Activated CD4-positive, alpha-beta T cell treated with anti-CD3 and anti-CD28 coated beads, Interleukin-2, Interleukin-4, amounts not matched to agents 100 ng/mL and 50 ng/mL, durations not matched to agents 16 hours and 8 hours (primary cell): ENCODE measurements at regions not wholly inside any gene's neighbourhood (a gene's known extent, or its start where the extent isn't known, plus 50 kb on each side); places are given as distances from the start of the nearest gene placed in this dataset.
"Not testable (repeated sequence)": the region's sequence is repeated elsewhere in the genome, so short reads cannot be mapped to it uniquely, and the experiment has no call there.

Experiments used
- DNase-seq: peaks from one replicate; pipeline ENCODE4 v3.0.0-alpha.2; 2020; ENCODE audit warnings: low spot score

DNA sequence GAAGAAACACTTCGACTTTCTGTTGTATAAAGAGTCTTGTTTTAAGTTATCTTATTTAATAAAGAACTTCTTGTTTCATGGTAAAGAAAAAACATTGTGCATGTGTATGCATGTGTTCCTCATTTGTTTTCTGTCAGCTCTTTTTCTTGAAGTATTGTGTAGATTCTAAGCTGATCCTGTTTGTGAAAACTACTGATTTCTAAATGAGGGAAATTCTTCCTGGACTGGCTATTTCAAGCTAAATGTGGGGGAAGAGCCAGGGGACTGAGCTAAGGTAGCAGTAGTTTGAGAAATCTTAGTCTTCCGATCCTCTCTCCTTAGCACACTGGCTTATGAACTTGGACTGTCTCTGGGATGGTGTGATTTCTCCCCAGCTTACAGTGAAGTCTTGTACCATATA, 56.4 kb upstream of the RBMS1 start:
- DNase-seq = no peak

- DNase-seq = no peak
Measured at GRCh38 chr2:160551259-160551658, 57.7 kb upstream of the RBMS1 start.

- no peak for DNase-seq
Measured at GRCh38 chr2:160555420-160556071, 61.9 kb upstream of the RBMS1 start.

DNA sequence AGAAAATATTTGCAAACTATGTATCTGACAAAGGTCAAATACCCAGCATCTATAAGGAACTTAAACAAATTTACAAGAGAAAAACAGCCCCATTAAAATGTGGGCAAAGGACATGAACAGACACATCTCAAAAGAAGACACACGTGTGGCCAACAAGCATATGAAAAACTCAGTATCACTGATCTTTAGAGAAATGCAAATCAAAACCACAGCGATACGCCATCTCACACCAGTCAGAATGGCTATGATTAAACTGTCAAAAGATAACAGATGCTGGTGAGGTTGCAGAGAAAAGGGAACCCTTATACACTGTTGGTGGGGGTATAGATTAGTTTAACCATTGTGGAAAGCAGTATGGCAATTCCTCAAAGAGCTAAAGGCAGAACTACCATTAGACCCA, 64.3 kb upstream of the RBMS1 start:
- DNase-seq = no peak

GRCh38 chr2:160558531-160558930, 64.9 kb upstream of the RBMS1 start:
- DNase-seq = no peak

- DNase-seq = no peak
Measured at GRCh38 chr2:160561551-160562295, 68.1 kb upstream of the RBMS1 start.

DNA sequence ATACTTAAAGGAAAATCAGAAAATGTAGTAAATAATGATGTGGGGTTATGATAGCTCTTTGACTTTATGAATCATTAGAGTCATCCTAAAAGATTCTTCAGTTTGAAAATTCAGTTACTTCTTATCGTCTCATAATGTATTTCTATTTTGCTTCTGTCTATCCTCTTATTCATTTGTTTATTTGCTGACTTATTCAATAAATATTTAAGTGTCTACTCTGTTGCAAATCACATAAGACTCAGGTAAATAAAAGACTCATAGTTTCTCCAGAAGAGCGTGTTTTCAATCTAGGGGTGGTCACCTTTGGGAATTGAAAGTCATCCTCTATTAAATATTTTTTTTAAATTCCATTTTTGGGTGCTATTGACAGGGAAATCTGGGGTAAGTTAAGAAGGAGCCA, 69.1 kb upstream of the RBMS1 start:
- DNase-seq = no peak

- no peak for DNase-seq
Measured at GRCh38 chr2:160564591-160564990, 71.0 kb upstream of the RBMS1 start.

DNA sequence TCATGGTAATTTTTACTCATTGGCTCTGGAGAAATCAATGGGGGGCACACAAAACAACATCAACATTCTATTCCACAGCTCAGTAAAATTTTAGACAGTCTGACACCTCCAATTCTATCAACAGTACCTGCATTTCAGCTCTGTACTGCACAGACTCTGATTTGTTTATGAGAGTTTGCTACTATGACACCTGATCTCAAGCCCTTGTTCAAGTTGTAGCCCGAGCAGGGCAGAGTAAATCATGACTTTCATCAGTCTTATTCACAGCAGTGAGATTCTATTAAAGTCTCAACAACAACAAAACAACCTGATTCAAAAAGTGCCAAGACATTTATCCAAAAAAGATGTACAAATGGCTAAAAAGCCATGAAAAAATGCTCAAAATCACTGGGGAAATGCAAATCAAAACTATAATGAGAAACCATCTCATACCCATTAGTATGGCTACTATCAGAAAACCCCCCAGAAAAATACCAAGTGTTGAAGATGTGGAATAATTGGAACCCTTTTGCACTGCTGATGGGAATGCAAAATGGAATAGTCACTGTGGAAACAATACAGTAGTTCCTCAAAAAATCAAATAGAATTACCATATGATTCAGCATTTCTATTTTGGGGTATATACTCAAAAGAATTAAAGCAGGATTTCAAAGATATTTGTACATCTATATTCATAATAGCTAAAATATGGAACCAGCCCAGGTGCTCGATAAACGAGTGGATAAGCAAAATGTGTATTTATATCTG, 71.7 kb upstream of the RBMS1 start:
- no peak for DNase-seq

DNA sequence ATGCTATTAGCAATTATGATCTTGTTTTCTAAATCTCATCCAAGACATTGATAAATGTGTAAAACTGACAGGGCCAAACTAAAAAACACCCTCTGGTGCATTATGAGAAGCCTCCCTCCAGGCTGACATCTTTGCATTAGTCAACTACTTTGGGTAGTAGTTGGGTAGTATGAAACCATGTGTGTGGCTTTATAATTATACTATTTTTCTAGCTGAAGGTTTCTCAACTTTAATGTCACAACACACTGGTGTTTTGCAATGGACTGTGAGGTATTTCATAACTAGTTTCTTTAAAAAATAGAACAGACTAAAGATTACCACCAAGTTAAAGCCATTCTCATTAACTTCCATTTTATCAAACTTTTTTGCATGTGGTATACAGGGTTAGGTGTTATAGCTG, 73.1 kb upstream of the RBMS1 start:
- no peak for DNase-seq

DNA sequence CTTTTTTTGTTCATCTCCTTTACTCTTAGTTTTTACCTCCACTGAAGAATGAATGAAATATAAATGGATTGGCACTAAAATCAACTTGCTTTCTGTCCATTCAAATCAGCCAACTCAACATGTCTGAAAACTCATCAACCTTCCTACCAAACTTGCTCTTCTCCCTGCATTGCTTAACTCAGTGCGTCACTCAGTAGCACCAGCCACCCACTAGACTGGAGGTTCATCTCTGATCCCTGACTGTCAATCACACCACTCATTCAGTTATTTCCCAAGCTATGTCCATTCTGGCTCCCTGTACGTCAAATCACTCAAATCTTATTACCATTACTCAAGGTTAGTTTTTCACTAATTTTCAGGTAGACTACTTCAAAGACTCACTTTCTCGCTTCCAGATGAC, 75.2 kb upstream of the RBMS1 start:
- DNase-seq = no peak

DNA sequence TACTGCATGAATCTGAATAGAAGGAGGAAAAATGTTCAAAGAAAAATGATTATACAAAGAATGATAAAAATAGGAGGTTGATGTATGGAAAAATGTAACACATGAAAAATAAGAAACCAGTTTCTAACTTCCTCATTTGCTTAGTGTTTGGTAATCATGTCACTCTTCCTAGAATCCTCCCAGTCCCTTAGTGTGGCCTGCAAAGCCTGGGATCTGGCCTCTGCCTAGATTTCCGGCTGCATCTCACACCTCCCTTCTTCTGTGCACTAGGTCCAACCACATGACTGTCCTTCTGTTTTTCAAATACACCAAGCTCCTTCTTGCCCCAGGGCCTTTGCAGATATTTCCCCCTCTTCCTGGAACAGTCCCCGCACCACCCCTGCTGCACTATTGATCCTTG, 76.8 kb upstream of the RBMS1 start:
- no peak for DNase-seq

DNA sequence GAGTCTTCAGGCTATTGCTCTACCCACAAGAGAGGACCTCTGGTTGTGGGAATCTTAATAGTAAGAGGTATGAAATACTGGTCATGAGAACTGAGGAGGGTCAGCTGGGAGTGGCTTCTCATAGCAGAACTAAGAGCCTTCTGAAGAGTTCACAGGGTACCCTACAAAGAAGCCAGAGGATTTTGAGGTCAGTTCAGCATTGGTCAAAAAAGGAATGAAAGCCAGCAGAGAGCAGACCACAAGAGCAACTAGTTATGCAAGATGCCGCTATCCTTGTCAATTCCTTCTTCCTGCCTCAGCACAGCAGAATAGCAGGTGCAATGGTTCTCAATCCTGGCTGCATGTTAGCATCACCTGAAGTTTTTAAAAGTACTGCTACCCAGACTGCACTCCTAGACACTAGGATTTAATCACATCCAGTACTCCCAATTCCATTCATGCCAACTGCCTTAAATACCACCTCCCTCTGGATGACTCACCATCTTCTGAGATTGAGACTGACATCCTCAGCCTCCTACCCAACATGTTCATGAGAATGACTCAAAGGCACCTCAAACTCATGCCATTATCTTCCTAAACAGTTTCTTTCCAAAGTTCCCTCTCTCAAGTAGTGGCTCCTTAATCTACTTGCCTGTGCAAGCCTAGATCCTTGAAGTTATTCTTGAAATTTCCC, 81.0 kb upstream of the RBMS1 start:
- DNase-seq = no peak

DNA sequence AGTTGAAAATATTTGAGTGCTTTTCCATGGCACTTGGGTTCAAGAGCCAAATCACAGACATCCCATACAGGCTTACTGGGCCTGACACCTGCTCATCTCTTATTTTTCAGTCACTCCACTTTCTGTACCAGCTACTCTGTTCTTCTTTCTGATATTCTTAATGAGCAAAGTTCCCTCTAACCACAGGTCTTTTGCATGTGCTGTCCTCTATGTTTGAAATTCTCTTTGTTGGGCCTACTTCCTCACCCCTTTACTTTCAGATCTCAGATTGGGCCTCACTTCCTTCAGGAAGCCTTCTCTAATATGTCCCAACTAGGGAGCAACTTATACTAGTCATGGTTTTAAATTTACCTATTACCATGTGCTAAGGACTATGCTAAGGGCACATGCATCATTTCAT, 81.8 kb upstream of the RBMS1 start:
- DNase-seq = no peak

DNA sequence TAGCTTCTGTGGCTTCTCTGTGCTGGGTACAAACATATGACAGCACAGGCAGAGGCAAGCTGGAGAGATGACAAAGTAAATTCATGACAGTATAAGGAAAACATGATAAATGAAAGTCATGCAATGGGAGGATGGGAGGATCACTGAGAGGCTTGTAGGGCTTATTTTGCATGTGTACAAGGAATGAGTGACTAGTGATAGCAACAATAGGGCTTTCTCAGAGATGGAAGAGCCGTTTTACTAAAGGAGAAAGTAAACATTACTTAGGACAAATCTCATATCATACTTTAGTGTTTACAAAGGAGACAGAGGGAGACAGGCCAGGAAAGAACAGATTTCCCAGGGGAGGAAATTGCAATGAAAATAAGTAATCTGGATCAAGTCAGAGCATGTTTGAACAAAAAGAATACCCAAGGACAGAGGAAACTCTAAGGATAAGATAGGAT, 82.5 kb upstream of the RBMS1 start:
- DNase-seq = no peak

GRCh38 chr2:160577081-160577480, 83.5 kb upstream of the RBMS1 start:
- DNase-seq = not testable (repeated sequence)

DNA sequence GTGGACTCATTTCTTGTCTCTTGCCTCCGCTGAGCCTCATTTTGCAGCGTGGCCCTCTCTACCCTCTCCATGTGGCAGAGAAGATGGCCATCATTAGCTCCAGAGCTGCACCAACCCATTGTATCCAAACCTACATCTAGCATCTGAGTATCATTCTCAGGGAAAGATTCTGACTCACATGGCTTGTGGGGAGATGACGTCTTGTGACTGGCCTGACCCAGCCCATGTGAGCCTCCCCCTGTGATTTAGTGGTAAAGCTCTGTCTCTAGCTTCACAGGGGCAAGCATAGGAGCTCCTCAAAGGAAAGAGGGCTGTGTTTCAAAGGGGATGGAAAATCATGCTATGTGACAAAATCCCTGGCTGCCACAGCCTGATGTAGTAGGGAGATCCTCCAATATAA, 87.4 kb upstream of the RBMS1 start:
- no peak for DNase-seq

DNA sequence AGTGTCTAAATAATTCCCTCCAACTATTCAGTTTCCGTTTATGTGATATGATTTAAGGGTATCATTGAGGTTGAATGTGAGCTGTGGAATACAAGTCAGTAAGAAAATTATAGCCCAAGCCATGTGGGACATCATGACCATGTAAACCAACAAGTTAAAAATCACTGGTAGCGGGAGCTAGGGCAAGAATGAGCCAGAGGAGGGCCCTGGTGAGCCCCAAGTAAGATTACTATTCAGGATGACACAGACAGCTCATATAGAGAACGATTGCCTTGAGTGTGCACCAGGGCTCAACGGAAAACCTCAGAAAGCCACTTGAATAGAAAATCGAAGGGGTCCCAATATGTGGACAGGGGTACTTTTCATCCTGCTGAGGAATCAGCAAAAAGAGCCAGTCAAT, 87.8 kb upstream of the RBMS1 start:
- DNase-seq = no peak

GRCh38 chr2:160582081-160582480, 88.5 kb upstream of the RBMS1 start:
- no peak for DNase-seq

DNA sequence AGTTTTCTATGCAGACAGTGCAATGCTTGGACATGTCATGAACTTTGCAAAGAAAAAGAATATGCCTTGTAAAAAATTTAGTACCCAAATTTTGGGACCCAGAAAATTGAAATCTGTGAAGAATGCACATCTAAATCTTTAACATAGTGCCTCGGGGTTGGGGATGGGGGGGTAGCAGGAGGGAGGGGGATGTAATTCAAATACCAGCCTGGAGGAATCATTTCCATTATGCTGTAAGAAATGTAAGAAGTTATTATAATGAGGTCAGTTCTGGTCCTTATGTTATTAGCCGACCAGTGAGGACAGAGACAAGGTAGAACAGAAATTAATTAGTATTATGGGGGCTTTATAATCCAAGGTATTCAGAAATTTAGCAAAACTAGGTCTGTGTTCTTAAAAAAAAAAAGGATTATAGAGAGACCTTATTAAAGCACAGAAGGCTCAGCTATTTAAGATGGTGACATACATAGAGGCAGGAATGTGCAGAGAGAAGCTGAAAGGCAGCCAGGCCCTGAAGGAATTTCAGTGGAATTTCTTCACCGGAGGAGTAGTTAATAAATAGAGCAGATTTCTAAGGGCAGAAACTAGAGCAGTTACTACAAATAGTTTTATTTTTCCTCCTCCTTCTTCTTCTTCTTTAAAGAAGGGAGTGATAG, 89.0 kb upstream of the RBMS1 start:
- DNase-seq = no peak

DNA sequence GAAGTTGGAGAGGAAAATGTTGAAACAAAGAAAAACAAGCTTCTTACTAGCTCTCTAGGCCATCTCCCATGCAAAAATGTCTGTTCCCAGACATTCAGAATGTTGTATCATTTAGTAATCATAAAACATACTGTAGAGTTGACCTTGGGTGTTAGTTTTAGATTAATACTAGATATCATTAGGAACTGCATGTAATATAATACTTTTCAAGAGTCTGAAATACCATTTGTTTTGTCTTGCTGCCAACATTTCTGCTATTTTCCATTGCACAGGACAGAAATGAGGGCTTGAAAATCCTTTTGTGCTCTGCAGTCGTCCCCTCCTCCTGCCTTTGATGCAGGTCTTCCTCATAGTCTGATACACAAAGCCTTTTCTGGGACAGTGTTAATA, 89.5 kb upstream of the RBMS1 start:
- DNase-seq = no peak
